Cardiac muscle cell (in vitro differentiated cells and primary cell): ENCODE measurements at regions not wholly inside any gene's neighbourhood (a gene's known extent, or its start where the extent isn't known, plus 50 kb on each side); places are given as distances from the start of the nearest gene placed in this dataset.

Experiments used
- DNase-seq, 2 donors: peaks; one replicate each; pipeline versions ENCODE4 v3.0.0 to v3.0.0-alpha.2; 2010 to 2017; ENCODE audit warnings: low read depth in 1 of 2, low spot score in 1 of 2
- H3K27ac ChIP-seq: fragments of 200-600 bp; sonication (generic); 2 replicates; pipeline ENCODE4 v1.5.1; 2016
- H3K27me3 ChIP-seq: fragments of 200-600 bp; sonication (generic); 2 replicates; pipeline ENCODE4 v1.6.0; 2016; ENCODE audit warnings: control low read depth
- H3K36me3 ChIP-seq: fragments of 200-600 bp; sonication (generic); 2 replicates; pipeline ENCODE4 v1.5.1; 2016; ENCODE audit warnings: control low read depth
- H3K4me1 ChIP-seq: fragments of 200-600 bp; sonication (generic); 2 replicates; pipeline ENCODE4 v1.8.1; 2017; ENCODE audit warnings: low read depth, mild to moderate bottlenecking, mixed run types
- H3K4me3 ChIP-seq: fragments of 200-600 bp; sonication (generic); 2 replicates; pipeline ENCODE4 v1.5.1; 2016; ENCODE audit warnings: mild to moderate bottlenecking
- H3K9me3 ChIP-seq: fragments of 200-600 bp; sonication (generic); 2 replicates; pipeline ENCODE4 v1.5.1; 2017; ENCODE audit warnings: low read depth, mild to moderate bottlenecking, control low read depth
- CTCF ChIP-seq: IDR thresholded peaks from 2 replicates; pipeline ENCODE4 v1.5.1; 2012; ENCODE audit warnings: low read depth, mild to moderate bottlenecking, low read length

- Histone ChIP-seq H3K27me3 (no peaks in the 10 kb centered on the region), H3K4me1 (no peaks in the 10 kb centered on the region), H3K9me3 (no peaks in the 10 kb centered on the region), H3K27ac (no peak overlapping the region), H3K4me3 (no peak overlapping the region), H3K36me3 (no peaks in the 10 kb centered on the region)
- TF ChIP-seq CTCF, result no peak
- DNase-seq, result no peak
Measured at GRCh38 chr10:28354511-28354910, 51.6 kb upstream of the MPP7 start.

GRCh38 chr10:28355376-28355775 is 52.5 kb upstream of the MPP7 start:
- Histone ChIP-seq H3K27me3 (no peaks in the 10 kb centered on the region), H3K27ac (no peak overlapping the region), H3K36me3 (no peaks in the 10 kb centered on the region), H3K4me1 (no peaks in the 10 kb centered on the region), H3K9me3 (no peaks in the 10 kb centered on the region), H3K4me3 (no peak overlapping the region)
- no peak for TF ChIP-seq CTCF
- DNase-seq, result no peak

- H3K9me3 ChIP-seq, result no peaks in the 10 kb centered on the region
- no peaks in the 10 kb centered on the region for H3K4me1 ChIP-seq
- no peak for TF ChIP-seq CTCF
- H3K27ac ChIP-seq, result no peak overlapping the region
- no peaks in the 10 kb centered on the region for H3K27me3 ChIP-seq
- no peaks in the 10 kb centered on the region for H3K36me3 ChIP-seq
- no peak overlapping the region for H3K4me3 ChIP-seq
- DNase-seq, result no peak
Measured at GRCh38 chr10:28359334-28359733, 56.5 kb upstream of the MPP7 start.

GRCh38 chr10:28360175-28360574 is 57.3 kb upstream of the MPP7 start:
- no peak for TF ChIP-seq CTCF
- no peak overlapping the region for H3K4me3 ChIP-seq
- H3K4me1 ChIP-seq, result no peaks in the 10 kb centered on the region
- H3K27ac ChIP-seq, result no peak overlapping the region
- no peaks in the 10 kb centered on the region for H3K27me3 ChIP-seq
- H3K36me3 ChIP-seq, result no peaks in the 10 kb centered on the region
- no peak for DNase-seq
- no peaks in the 10 kb centered on the region for H3K9me3 ChIP-seq

- no peak for DNase-seq
- no peak for TF ChIP-seq CTCF
Measured at GRCh38 chr10:28363376-28363775, 60.5 kb upstream of the MPP7 start.

GRCh38 chr10:28365840-28366239 is 63.0 kb upstream of the MPP7 start:
- no peak for TF ChIP-seq CTCF
- no peaks in the 10 kb centered on the region for H3K27me3 ChIP-seq

More at GRCh38 chr10:28363376-28363775, 60.5 kb upstream of the MPP7 start:
- Histone ChIP-seq H3K27me3 (no peaks in the 10 kb centered on the region), H3K4me3 (no peak overlapping the region), H3K4me1 (no peaks in the 10 kb centered on the region), H3K9me3 (no peaks in the 10 kb centered on the region), H3K27ac (no peak overlapping the region), H3K36me3 (no peaks in the 10 kb centered on the region)

More at GRCh38 chr10:28365840-28366239, 63.0 kb upstream of the MPP7 start:
- Histone ChIP-seq H3K4me1 (no peaks in the 10 kb centered on the region), H3K9me3 (no peaks in the 10 kb centered on the region), H3K4me3 (no peak overlapping the region), H3K36me3 (no peaks in the 10 kb centered on the region), H3K27ac (no peak overlapping the region)
- DNase-seq, result no peak
